HG03342 (cell line): ENCODE measurements at regions not wholly inside any gene's neighbourhood (a gene's known extent, or its start where the extent isn't known, plus 50 kb on each side); places are given as distances from the start of the nearest gene placed in this dataset.
A peak's percentile ranks its signal among the peaks of the same experiment; 100 is the strongest.
"Not testable (repeated sequence)": the region's sequence is repeated elsewhere in the genome, so short reads cannot be mapped to it uniquely, and the experiment has no call there.

Source experiments
- ATAC-seq: cut with Tn5 transposase; IDR thresholded peaks from one replicate; pipeline ENCODE4 v1.9.1; 2021; ENCODE audit warnings: mild to moderate bottlenecking, moderate library complexity; ENCODE audit not compliant: unreplicated experiment

DNA sequence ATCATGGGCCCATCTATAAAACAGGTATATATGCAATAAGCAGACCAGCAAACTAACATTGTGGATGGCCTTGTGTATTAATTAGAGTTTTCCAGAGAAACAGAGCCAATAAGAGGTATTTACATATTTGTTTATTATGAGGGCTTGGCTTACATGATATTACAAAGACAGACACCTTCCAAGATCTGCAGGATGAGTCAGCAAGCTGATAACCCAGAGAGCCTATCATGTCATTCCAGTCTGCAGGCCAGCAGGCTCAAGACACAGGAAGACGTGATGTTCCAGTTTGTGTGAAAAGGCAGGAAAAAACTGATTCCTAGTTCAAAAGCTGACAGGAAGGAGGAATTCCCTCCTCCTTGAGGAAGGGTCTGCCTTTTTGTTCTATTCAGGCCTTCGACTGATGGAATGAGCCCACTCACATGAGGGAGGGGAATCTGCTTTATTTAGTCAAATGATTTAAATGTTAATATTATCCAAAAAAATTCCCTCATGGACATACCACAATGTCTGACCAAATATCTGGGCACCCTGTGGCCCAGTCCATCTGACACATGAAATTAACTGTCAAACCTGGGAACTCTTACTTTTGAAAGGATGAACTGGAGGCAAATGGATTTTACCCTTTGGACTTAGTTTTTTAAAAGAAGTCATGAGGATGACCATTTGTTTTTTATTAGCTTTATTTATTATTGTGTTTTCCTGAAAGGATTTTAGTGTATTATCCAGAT lies 161.2 kb upstream of the CHD1 start:
- no peak for ATAC-seq

DNA sequence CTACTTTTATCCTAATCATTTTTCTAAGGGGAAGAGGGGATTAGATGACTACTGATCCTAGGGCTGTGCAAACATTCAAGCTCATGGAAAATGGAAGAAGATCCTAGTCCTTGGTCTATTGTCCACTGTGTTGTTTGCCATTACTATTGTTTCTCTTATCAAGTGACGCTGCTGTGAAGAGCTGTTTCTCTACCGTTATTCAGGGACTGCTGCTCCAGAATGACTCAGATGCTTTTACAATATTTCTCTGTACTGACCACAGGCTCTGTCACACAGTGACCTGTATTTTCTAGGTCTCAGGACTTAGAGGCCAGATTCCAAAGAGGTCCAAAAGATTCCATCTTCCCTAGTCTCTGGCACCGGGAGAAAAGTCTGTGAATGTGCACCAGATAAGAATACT lies 159.5 kb upstream of the CHD1 start:
- no peak for ATAC-seq

GRCh38 chr5:99083197-99083596 lies 154.4 kb upstream of the CHD1 start:
- ATAC-seq: no peak

DNA sequence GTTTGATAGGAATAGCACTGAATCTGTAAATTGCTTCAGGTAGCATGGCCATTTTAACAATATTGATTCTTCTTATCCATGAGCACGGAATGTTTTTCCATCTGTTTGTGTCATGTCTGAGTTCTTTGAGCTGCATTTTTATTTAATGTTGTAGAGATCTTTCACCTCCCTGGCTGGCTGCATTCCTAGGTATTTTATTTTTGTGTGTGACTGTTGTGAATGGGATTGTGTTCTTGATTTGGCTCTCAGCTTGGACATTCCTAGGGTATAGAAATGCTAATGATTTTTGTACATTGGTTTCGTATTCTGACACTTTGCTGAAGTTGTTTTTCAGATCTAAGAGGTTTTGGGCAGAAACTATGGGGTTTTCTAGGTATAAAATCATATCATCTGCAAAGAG lies 152.9 kb upstream of the CHD1 start:
- ATAC-seq: no peak

DNA sequence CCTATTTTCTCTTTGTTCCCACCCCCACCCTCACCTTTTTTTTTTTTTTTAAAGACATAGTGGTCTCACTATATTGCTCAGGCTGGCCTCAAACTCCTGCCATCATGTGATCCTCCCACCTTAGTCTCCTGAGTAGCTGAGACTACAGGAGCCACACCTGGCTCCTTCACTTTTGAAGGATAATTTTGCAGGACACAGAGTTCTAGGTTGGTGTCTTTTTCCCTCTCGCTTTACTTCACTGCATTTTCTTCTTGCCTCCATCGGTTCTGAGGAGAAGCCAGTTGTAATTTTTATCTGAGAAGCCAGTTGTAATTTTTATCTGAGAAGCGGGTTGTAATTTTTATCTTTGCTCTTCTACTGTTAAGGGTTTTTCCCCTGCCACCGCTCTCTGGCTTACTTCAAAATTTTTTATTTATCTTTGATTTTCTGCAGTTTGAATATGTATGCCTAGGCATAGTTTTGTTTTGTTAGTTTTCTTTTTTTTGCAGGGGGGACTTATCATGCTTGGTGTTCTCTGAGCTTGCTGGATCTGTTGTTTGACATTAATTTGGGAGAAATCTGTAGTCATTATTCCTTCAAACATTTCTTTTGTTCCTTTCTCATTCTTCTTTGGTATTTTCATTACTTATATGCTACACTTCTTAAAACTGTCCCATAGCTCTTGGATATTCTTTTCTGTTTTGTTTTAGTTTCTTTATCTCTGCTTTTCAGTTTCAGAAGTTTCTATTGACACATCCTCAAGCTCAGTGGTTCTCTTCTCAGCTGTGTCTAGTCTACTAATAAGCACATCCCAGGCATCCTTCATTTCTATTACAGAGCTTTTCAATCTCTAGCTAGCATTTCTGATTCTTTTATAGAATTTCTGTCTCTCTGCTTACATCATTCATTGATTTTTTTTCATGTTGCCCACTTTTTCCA lies 148.2 kb upstream of the CHD1 start:
- ATAC-seq: peak; percentile 83

DNA sequence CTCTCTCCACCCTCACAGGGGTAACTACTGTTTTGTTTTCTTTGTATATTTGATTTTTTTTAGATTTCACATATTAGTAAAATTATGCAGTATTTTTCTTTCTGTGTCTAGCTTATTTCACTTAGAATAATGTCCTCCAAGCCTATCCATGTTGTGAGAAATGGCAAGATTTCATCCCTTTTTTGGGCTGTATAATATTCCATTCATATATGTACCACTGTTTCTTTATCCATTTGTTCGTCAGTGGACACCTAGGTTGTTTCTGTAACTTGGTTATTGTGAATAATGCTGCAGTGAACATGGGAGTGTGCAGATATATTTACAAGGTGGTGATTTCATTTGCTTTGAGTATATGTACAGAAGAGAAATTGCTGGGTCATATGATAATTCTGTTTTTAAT lies 144.0 kb upstream of the CHD1 start:
- ATAC-seq: no peak

DNA sequence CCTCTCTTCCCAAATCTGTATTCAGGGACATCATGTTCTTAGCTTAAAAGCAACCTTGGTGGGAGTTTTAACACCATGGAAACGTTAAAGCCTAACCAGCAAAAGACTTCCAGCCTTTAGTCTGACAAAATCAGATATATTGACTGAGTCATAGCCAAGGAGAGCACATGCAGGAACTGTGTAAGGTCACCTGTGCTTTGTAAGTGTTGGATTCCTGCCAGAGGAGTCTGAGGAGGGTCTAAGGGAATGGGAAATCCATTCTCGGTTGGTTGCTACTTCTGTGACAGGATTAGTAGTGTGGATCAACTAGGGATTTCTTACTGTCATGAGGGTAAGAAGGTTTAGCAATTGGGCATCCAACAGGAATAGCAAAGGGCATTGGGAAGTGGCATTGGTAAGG lies 142.0 kb upstream of the CHD1 start:
- no peak for ATAC-seq

DNA sequence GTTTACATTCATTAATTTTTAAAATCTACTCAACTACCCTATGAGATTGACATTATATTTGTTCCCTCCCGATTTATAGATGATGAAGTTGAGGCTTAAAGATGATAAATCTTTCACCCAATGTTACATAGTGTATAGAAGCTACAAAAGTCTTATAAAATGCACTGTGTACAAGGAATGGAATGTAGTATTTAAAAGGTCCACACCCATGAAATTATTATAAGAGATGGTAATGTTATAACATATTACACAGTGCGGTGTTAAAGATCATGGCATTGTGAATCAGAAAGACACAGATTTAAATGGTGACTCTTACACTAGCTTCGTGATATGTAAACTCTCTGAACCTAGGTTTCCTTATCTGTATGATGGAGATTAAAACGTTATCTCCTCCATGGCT lies 141.6 kb upstream of the CHD1 start:
- ATAC-seq: no peak

GRCh38 chr5:99068944-99069650 lies 140.3 kb upstream of the CHD1 start:
- peak; percentile 82 for ATAC-seq

- ATAC-seq: no peak
Measured at GRCh38 chr5:99063737-99064136, 134.9 kb upstream of the CHD1 start.

DNA sequence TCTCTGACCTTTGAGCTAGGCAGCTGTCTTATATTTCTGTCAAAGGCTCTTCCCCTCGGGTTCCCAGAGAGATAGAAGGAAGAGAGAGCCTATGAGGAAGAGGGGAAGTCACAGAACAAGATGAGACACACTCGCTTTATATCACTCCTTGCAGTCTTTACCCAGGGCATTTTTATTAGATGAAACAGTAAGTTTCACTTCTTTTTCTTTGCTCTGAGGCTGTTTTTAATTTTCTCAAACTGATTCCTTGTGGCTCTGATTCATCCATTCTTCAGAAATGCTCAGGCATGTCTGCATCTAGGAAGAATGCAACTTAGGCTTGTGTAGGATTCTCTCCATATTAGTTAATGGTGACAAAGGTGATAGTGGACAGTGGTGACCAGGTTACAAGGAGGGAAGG lies 132.9 kb upstream of the CHD1 start:
- no peak for ATAC-seq

DNA sequence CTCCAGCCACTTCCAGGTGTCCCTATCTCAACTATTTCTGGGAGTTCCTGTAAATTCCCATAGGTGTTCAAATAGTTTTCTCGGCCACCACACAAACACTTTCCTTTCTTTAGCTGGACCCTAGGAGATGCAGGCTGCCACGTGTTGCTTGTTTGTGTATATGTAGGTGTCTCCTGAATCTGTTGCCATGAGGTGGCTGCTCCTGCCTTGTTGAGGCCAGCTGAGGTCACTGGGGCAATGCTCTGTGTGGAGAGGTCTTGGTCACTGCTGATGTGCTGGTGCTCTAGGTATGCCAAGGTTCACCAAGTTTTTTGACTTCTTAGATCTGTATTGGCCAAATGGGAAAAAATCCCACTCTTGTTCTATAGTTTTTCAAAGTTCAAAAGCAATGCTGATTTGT lies 132.5 kb upstream of the CHD1 start:
- ATAC-seq: no peak

DNA sequence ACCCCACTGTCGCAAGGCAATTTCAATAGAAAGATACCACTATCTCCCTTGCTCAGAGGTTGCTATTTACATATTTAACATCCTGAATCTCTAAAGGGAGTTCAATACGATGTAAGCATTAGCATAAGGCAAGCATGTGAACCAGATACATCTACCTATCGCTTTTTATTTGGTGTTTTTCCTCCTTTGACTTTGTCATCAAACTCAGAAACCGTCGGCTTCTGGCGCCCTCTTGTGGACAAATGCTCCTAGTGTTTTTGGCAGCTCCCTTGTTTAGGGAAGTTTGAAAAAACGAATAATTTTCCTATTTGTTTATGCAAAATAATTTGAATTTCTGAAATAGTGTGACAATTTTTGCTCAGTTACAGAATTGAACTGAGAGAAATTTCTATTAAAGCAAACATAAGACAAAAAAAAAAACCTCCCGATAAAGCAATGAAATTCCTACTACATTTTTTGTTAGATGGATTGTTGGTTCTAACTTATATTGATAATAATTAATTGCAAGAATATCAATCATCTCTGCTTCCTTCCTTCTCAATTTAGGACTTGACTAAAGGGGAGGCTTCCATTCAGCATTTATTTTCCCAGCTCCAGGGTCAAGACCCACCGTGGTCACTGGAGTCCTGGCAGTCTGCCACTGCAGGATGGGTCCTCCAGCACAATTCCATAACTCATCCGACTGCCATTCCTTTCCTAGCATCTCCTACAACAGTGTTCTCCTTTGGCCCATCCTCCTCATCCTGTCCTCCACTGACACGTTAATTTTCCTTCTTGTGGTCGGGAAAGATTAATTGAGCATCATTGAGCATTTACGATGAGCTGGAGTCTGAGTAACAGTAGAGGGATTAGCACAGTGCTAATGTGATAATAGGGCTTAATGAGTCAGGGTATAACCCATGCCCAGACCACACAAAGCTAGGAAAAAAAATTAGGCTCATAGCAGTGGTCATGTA lies 131.8 kb upstream of the CHD1 start:
- peak; percentile 66 for ATAC-seq

GRCh38 chr5:99059685-99060084 lies 130.9 kb upstream of the CHD1 start:
- ATAC-seq: peak; percentile 68

- no peak for ATAC-seq
Measured at GRCh38 chr5:99058466-99058865, 129.7 kb upstream of the CHD1 start.

DNA sequence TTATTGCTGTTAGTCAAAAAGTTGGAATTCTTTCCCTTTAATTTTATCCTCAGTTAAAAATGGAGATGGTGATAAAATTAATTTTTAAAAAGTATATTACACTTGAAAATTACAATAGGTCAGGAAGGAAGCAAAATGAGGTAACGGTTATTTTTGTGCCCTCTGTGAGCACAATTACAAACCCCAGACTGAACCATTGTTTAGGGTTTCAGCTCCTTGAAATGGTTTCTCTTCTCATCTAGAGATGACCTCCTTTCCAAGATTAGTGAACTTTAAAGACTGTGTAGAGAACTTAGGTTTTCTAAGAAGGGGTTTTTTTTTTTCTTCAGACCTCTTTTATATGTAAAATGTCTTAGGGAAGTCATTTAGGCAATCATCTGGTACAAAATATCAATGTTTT lies 126.2 kb upstream of the CHD1 start:
- ATAC-seq: no peak

DNA sequence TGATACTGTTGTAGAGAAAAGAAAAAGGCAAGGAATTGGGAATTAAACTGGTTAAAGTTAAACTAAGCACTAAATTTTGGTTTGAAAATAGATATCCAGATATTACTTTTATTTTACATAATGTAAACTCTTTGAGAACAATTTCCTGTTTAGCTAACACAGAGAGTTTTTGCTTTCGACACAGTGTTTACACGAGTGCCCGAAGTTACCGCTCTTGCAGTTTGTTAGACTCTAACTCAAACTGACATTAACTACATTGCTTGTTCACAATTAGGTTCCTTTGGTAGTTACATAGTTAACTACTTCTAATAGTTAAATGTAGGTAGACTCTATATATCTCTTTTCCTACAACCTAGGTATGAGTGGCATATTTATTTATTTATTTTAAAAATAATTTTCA lies 117.1 kb upstream of the CHD1 start:
- ATAC-seq: no peak

DNA sequence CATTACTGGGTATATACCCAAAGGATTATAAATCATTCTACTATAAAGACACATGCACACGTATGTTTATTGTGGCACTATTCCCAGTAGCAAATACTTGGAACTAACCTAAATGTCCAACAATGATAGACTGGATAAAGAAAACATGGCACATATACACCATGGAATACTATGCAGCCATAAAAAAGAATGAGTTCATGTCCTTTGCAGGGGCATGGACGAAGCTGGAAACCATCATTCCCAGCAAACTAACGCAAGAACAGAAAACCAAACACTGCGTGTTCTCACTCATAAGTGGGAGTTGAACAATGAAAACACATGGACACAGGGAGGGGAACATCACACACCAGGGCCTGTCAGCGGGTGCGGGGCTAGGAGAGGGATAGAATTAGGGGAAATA lies 114.5 kb upstream of the CHD1 start:
- not testable (repeated sequence) for ATAC-seq

DNA sequence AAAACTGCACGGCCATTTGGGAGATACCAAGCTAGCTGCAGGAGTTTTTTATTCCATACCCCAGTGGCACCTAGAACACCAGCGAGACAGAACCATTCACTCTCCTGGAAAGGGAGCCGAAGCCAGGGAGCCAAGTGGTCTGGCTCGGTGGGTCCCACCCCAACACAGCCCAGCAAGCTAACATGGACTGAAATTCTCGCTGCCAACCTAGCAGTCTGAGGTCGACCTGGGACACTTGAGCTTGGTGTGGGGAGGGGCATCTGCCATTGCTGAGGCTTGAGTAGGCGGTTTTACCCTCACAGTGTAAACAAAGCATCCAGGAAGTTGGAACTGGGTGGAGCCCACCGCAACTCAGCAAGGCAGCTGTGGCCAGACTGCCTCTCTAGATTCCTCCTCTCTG lies 108.9 kb upstream of the CHD1 start:
- no peak for ATAC-seq

DNA sequence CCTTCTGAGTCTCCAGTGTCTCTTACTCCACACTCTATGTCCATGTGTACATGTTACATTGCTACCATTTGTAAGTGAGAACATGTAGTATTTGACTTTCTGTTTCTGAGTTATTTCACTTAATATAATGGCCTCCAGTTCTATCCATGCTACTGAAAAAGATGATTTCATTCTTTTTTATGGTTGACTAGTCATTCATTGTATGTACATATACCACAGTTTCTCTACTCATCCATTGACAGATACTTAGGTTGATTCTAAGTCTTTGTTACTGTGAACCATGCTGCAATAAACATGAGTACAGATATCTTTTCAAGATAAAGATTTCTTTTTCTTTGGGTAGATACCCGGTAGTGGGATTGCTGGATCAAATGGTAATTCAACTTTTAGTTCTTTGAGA lies 107.1 kb upstream of the CHD1 start:
- no peak for ATAC-seq

GRCh38 chr5:99034336-99034735 lies 105.5 kb upstream of the CHD1 start:
- no peak for ATAC-seq
